SK-N-MC (cell line): ENCODE measurements at regions not wholly inside any gene's neighbourhood (a gene's known extent, or its start where the extent isn't known, plus 50 kb on each side); places are given as distances from the start of the nearest gene placed in this dataset.

Experiments
- DNase-seq: peaks from one replicate; pipeline ENCODE4 v3.0.0-alpha.2; 2011; ENCODE audit warnings: low read depth, low spot score
- H3K27ac ChIP-seq: fragments of 200-600 bp; sonication (generic); 2 replicates; pipeline ENCODE4 v1.5.1; 2016; ENCODE audit warnings: mixed run types
- H3K36me3 ChIP-seq: fragments of 200-600 bp; sonication (generic); 2 replicates; pipeline ENCODE4 v1.6.1; 2017; ENCODE audit warnings: antibody characterized with exemption, low read length, mixed read lengths; ENCODE audit not compliant: insufficient read depth
- H3K4me3 ChIP-seq: fragments of 200-600 bp; sonication (generic); 2 replicates; pipeline ENCODE4 v1.5.1; 2016
- H3K9ac ChIP-seq: fragments of 200-600 bp; sonication (generic); 2 replicates; pipeline ENCODE4 v1.8.0; 2017; ENCODE audit warnings: mixed run types, mixed read lengths; ENCODE audit not compliant: insufficient read length
- H3K9me3 ChIP-seq: fragments of 200-600 bp; sonication (generic); 2 replicates; pipeline ENCODE4 v1.6.1; 2017; ENCODE audit warnings: low read depth, mild to moderate bottlenecking, antibody characterized with exemption, low read length, moderate library complexity, mixed read lengths
- EZH2 ChIP-seq: fragments of 200-600 bp; sonication (generic); IDR thresholded peaks from one replicate; pipeline ENCODE4 v1.6.1; 2017; ENCODE audit warnings: antibody characterized with exemption
- FOXP2 ChIP-seq: optimal IDR thresholded peaks from 2 replicates; pipeline ENCODE3; 2011; ENCODE audit warnings: mild to moderate bottlenecking, moderate library complexity; ENCODE audit not compliant: insufficient read depth; ENCODE audit errors: extremely low read length, control extremely low read depth
- POLR2AphosphoS5 ChIP-seq: IDR thresholded peaks from 2 replicates; pipeline ENCODE4 v1.6.1; 2012; ENCODE audit warnings: mild to moderate bottlenecking, low read depth, low read length, borderline replicate concordance

DNA sequence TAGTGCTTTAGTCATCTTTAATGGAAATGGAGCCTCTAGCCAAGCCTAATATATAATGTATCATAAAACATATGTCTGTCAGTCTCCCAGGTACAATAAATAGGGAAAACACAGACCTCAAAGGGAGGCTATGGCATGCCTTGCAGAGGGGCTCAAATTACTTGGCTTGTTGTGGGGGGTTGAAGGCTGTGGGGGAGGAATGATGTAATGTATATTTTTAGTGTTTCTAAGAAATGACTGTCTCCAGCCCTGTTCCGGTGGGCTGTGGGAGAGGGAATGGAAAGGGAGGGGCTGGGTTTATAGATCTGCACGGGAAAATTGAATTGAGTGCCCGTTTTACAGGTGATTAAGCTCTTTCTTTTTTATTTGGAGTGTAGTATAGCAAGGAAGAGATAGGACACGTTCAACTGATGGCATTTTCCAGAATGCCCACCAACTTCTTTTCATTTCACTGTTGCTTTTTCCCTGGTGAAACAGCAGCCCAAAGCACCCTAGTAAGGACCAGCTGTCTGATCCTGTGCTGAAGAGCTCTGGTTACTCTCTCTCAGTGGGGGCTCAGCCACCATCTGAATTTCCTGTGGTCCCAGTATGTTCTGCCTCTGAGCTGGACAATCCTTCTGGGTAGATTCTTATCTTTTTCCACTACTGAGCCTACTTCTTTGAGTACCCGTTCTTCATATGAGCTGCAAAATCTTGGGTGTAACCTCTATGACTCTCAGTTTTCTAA lies 220.7 kb upstream of the CASK start:
- no peak for TF ChIP-seq FOXP2
- TF ChIP-seq EZH2 = no peak
- TF ChIP-seq POLR2AphosphoS5 = no peak
- H3K27ac ChIP-seq = no peak overlapping the region
- no peak overlapping the region for H3K4me3 ChIP-seq
- H3K36me3 ChIP-seq = no peaks in the 10 kb centered on the region
- DNase-seq = no peak
- H3K9ac ChIP-seq = no peak overlapping the region
- H3K9me3 ChIP-seq = no peaks in the 10 kb centered on the region

GRCh38 chrX:42140320-42140719 lies 217.0 kb upstream of the CASK start:
- Histone ChIP-seq H3K27ac (no peak overlapping the region), H3K9me3 (no peaks in the 10 kb centered on the region), H3K9ac (no peak overlapping the region), H3K4me3 (no peak overlapping the region), H3K36me3 (no peaks in the 10 kb centered on the region)
- TF ChIP-seq EZH2 = no peak
- no peak for DNase-seq

GRCh38 chrX:42135583-42136228 lies 212.4 kb upstream of the CASK start:
- H3K4me3 ChIP-seq = no peak overlapping the region
- no peaks in the 10 kb centered on the region for H3K36me3 ChIP-seq
- H3K27ac ChIP-seq = no peak overlapping the region
- no peak overlapping the region for H3K9ac ChIP-seq
- 0 out of 2 replicates have a peak, but pooled peaks cover 2% of the 10 kb centered on the region for H3K9me3 ChIP-seq
- no peak for DNase-seq
- no peak for TF ChIP-seq EZH2
- TF ChIP-seq POLR2AphosphoS5 = no peak
- no peak for TF ChIP-seq FOXP2

DNA sequence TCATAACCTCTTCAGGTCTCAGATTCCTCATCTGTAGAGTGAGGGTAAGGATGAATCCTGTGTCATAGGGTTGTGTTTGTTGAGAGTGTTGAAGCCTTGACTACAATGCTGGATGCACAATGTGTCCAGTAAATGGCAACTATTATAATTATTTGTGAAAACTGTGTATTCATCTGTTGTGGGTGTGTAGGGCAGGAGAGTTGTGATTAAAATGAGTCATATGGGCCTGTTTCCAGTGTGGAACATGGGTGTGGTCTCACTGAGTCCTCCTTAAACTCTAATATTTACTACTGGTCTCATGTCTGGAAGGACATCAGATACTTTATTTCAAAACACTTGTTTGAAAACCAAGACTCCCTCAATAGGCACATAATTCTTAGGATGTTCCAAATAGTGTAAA lies 208.5 kb upstream of the CASK start:
- H3K27ac ChIP-seq = no peak overlapping the region
- no peak overlapping the region for H3K4me3 ChIP-seq
- DNase-seq = no peak
- TF ChIP-seq EZH2 = no peak
- TF ChIP-seq FOXP2 = no peak
- TF ChIP-seq POLR2AphosphoS5 = no peak
- H3K9ac ChIP-seq = no peak overlapping the region
- H3K9me3 ChIP-seq = 0 out of 2 replicates have a peak, but pooled peaks cover 2% of the 10 kb centered on the region
- no peaks in the 10 kb centered on the region for H3K36me3 ChIP-seq

GRCh38 chrX:42129022-42129940 lies 205.9 kb upstream of the CASK start:
- H3K9ac ChIP-seq = no peak overlapping the region
- H3K9me3 ChIP-seq = 0 out of 2 replicates have a peak, but pooled peaks cover 1% of the 10 kb centered on the region
- H3K36me3 ChIP-seq = no peaks in the 10 kb centered on the region
- H3K4me3 ChIP-seq = no peak overlapping the region
- H3K27ac ChIP-seq = no peak overlapping the region
- TF ChIP-seq EZH2 = no peak
- TF ChIP-seq POLR2AphosphoS5 = no peak
- TF ChIP-seq FOXP2 = no peak
- no peak for DNase-seq

GRCh38 chrX:42128587-42128986 lies 205.2 kb upstream of the CASK start:
- no peak for TF ChIP-seq POLR2AphosphoS5
- no peak for TF ChIP-seq FOXP2
- TF ChIP-seq EZH2 = no peak
- H3K9me3 ChIP-seq = no peaks in the 10 kb centered on the region
- no peak overlapping the region for H3K4me3 ChIP-seq
- H3K9ac ChIP-seq = no peak overlapping the region
- H3K27ac ChIP-seq = no peak overlapping the region
- no peaks in the 10 kb centered on the region for H3K36me3 ChIP-seq
- no peak for DNase-seq

DNA sequence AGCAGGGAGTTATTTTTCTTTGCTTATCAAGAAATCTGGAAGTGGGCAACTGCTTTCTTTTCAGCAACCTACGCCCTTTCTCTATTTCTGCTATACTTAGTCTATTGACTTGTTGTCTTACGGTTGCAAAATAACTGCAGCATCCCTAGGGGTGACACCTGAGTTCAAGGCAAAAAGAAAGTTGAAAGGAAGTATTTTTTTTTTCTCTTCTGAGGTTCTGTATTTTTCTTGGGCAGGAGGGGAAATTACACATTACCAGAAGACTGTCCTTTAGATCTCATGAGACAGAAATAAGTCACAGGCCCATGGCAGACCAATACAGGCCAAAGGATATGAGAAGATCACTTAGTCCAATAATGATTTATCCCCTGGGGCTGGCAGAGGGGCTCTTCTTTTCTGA lies 204.7 kb upstream of the CASK start:
- no peaks in the 10 kb centered on the region for H3K36me3 ChIP-seq
- H3K4me3 ChIP-seq = no peak overlapping the region
- TF ChIP-seq EZH2 (no peak), FOXP2 (no peak), POLR2AphosphoS5 (no peak)
- H3K9ac ChIP-seq = no peak overlapping the region
- no peaks in the 10 kb centered on the region for H3K9me3 ChIP-seq
- no peak overlapping the region for H3K27ac ChIP-seq
- DNase-seq = no peak

GRCh38 chrX:42127563-42127962 lies 204.2 kb upstream of the CASK start:
- Histone ChIP-seq H3K27ac (no peak overlapping the region), H3K4me3 (no peak overlapping the region), H3K9me3 (no peaks in the 10 kb centered on the region), H3K36me3 (no peaks in the 10 kb centered on the region), H3K9ac (no peak overlapping the region)
- no peak for DNase-seq
- TF ChIP-seq EZH2 = no peak
- TF ChIP-seq FOXP2 = no peak
- no peak for TF ChIP-seq POLR2AphosphoS5

DNA sequence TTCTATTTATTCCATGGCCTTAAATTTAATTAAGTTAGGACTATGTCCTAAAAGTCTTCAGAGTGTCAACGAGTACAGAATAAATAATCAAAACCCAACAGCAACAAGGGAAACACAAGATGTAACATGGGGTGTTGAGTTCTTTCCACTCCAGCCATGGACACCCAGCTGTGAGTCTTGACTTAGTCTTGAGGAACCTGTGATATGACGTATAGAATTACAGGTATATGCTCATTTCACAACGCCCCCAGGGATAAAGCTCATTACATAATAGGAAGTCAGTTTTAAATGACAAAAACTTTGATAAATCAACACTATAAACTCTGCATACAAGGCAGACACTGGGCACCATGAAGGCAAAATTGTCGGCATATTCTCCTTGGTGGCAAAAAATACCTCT lies 200.0 kb upstream of the CASK start:
- Histone ChIP-seq H3K9ac (no peak overlapping the region), H3K36me3 (no peaks in the 10 kb centered on the region), H3K4me3 (no peak overlapping the region), H3K27ac (no peak overlapping the region), H3K9me3 (no peaks in the 10 kb centered on the region)
- DNase-seq = no peak
- TF ChIP-seq FOXP2 = no peak
- TF ChIP-seq EZH2 = no peak
- no peak for TF ChIP-seq POLR2AphosphoS5
